ENCODE measurements at regions not wholly inside any gene's neighbourhood (a gene's known extent, or its start where the extent isn't known, plus 50 kb on each side); places are given as distances from the start of the nearest gene placed in this dataset.

GRCh38 chr7:21198921-21199320, 229.0 kb upstream of the SP4 start:
- TF ChIP-seq CTCF (IDR thresholded peaks at IDR 0.05) (no peak), POLR2A (IDR thresholded peaks at IDR 0.05) (no peak)
